HEK293T (cell line): ENCODE measurements at regions not wholly inside any gene's neighbourhood (a gene's known extent, or its start where the extent isn't known, plus 50 kb on each side); places are given as distances from the start of the nearest gene placed in this dataset.

Experiments
- BHLHE40 ChIP-seq: fragments of 450-650 bp; IDR thresholded peaks from 2 replicates; pipeline ENCODE4 v1.6.1; 2016; ENCODE audit warnings: mild to moderate bottlenecking, moderate library complexity, borderline replicate concordance
- CTBP1 ChIP-seq: fragments of 450-650 bp; IDR thresholded peaks from 2 replicates; pipeline ENCODE4 v1.6.1; 2016; ENCODE audit warnings: borderline replicate concordance
- FOXA1 ChIP-seq: fragments of 450-650 bp; IDR thresholded peaks from 2 replicates; pipeline ENCODE4 v1.6.1; 2016; ENCODE audit warnings: mild to moderate bottlenecking
- FOXK2 ChIP-seq: fragments of 450-650 bp; IDR thresholded peaks from 2 replicates; pipeline ENCODE4 v1.6.1; 2016; ENCODE audit warnings: mild to moderate bottlenecking
- FOXM1 ChIP-seq: fragments of 450-650 bp; IDR thresholded peaks from 2 replicates; pipeline ENCODE4 v1.6.1; 2017; ENCODE audit warnings: mild to moderate bottlenecking, borderline replicate concordance
- L3MBTL2 ChIP-seq: fragments of 450-650 bp; conservative IDR thresholded peaks from 2 replicates; pipeline ENCODE4 v1.6.1; 2016; ENCODE audit warnings: mild to moderate bottlenecking
- NFRKB ChIP-seq: fragments of 450-650 bp; IDR thresholded peaks from 2 replicates; pipeline ENCODE4 v1.6.1; 2016; ENCODE audit warnings: mild to moderate bottlenecking, moderate library complexity
- PKNOX1 ChIP-seq: fragments of 450-650 bp; IDR thresholded peaks from 2 replicates; pipeline ENCODE4 v1.6.1; 2016
- SP1 ChIP-seq: fragments of 450-650 bp; IDR thresholded peaks from 2 replicates; pipeline ENCODE4 v1.6.1; 2017
- ZNF384 ChIP-seq: fragments of 450-650 bp; IDR thresholded peaks from 2 replicates; pipeline ENCODE4 v1.6.1; 2016

- TF ChIP-seq ZNF384: no peak
- no peak for TF ChIP-seq PKNOX1
- TF ChIP-seq FOXA1: no peak
- no peak for TF ChIP-seq BHLHE40
- TF ChIP-seq SP1: no peak
- no peak for TF ChIP-seq CTBP1
- no peak for TF ChIP-seq FOXK2
- no peak for TF ChIP-seq FOXM1
- no peak for TF ChIP-seq NFRKB
- TF ChIP-seq L3MBTL2: no peak
Measured at GRCh38 chr4:143082701-143083100, 102.0 kb upstream of the USP38 start.
